PC-3 (cell line): ENCODE measurements at regions not wholly inside any gene's neighbourhood (a gene's known extent, or its start where the extent isn't known, plus 50 kb on each side); places are given as distances from the start of the nearest gene placed in this dataset.

ENCODE experiments used
- ATAC-seq: fragments of 200-7000 bp; cut with Tn5 transposase; 2 replicates; pipeline ENCODE4 v1.9.1; 2020; ENCODE audit warnings: mild to moderate bottlenecking, moderate library complexity
- BruUV-seq: library from RNA; stranded (reverse); fragments of 400-500 nt; replicated peaks from 2 replicates; lab custom pipeline; 2021; lab: Mats Ljungman, UMichigan
- CTCF ChIA-PET: fragments of 300-600 bp; sonication (Branson Sonifier 250); formaldehyde crosslinking; loops from one replicate; lab custom pipeline; 2022; ENCODE audit warnings: antibody characterized with exemption; lab: Charles Lee
- POLR2A ChIA-PET: fragments of 300-600 bp; sonication (Branson Sonifier 250); formaldehyde crosslinking; loops from one replicate; lab custom pipeline; 2022; ENCODE audit warnings: antibody characterized with exemption; ENCODE audit not compliant: unreplicated experiment; lab: Charles Lee
- DNase-seq: peaks from one replicate; pipeline ENCODE4 v3.0.0-alpha.2; 2015
- H2AFZ ChIP-seq: fragments of 300-600 bp; sonication (generic); 2 replicates; pipeline ENCODE4 v1.6.0; 2016; ENCODE audit warnings: antibody characterized with exemption, low read length
- H3F3A ChIP-seq: fragments of 300-600 bp; sonication (generic); one replicate; pipeline ENCODE4 v1.6.0; 2017; ENCODE audit warnings: antibody characterized with exemption, low read length, control low read depth, mild to moderate bottlenecking; ENCODE audit not compliant: unreplicated experiment
- H3K27ac ChIP-seq: fragments of 300-600 bp; sonication (generic); 2 replicates; pipeline ENCODE4 v1.5.1; 2016; ENCODE audit warnings: mild to moderate bottlenecking, low read length
- H3K27me3 ChIP-seq: fragments of 300-600 bp; sonication (generic); 2 replicates; pipeline ENCODE4 v1.6.1; 2016; ENCODE audit warnings: low read length, mixed read lengths
- H3K36me3 ChIP-seq: fragments of 300-600 bp; sonication (generic); 2 replicates; pipeline ENCODE4 v1.6.1; 2016; ENCODE audit warnings: low read depth, mixed run types, low read length, mixed read lengths
- H3K4me1 ChIP-seq: fragments of 300-600 bp; sonication (generic); 2 replicates; pipeline ENCODE4 v1.5.1; 2016; ENCODE audit warnings: low read length; ENCODE audit not compliant: insufficient read depth
- H3K4me2 ChIP-seq: fragments of 300-600 bp; sonication (generic); 2 replicates; pipeline ENCODE4 v1.6.0; 2016; ENCODE audit warnings: low read length
- H3K4me3 ChIP-seq: fragments of 300-600 bp; sonication (generic); 2 replicates; pipeline ENCODE4 v1.5.1; 2016; ENCODE audit warnings: mild to moderate bottlenecking, low read length, mixed read lengths
- H3K79me2 ChIP-seq: fragments of 300-600 bp; sonication (generic); 2 replicates; pipeline ENCODE4 v1.6.1; 2017; ENCODE audit warnings: low read length, mixed read lengths
- H3K9ac ChIP-seq: fragments of 300-600 bp; sonication (generic); 2 replicates; pipeline ENCODE4 v1.6.0; 2016; ENCODE audit warnings: mild to moderate bottlenecking, low read length
- H3K9me2 ChIP-seq: fragments of 300-600 bp; sonication (generic); replicated peaks from 2 replicates; pipeline ENCODE4 v1.6.1; 2016; ENCODE audit warnings: mixed run types, low read length, mixed read lengths
- H3K9me3 ChIP-seq: fragments of 300-600 bp; sonication (generic); 2 replicates; pipeline ENCODE4 v1.6.1; 2016; ENCODE audit warnings: low read length, mixed read lengths
- H4K20me1 ChIP-seq: fragments of 300-600 bp; sonication (generic); 2 replicates; pipeline ENCODE4 v1.6.1; 2016; ENCODE audit warnings: low read length, mixed read lengths
- EZH2 ChIP-seq: fragments of 300-600 bp; sonication (generic); IDR thresholded peaks from one replicate; pipeline ENCODE4 v1.6.1; 2017; ENCODE audit warnings: antibody characterized with exemption, mild to moderate bottlenecking, low read length; ENCODE audit not compliant: unreplicated experiment
- EZH2phosphoT487 ChIP-seq: fragments of 300-600 bp; sonication (generic); IDR thresholded peaks from 2 replicates; pipeline ENCODE4 v1.6.1; 2018; ENCODE audit warnings: mild to moderate bottlenecking, antibody characterized with exemption, low read length, borderline replicate concordance
- intact Hi-C: fragments of 100-400 bp; cut with micrococcal nuclease; formaldehyde crosslinking; loops from 2 replicates; pipeline ENCODE4 v1.9.0; 2023
- TF ChIP-seq, protein P1 (sequence below): fragments of 300-600 bp; sonication (generic); conservative IDR thresholded peaks from 2 replicates; pipeline ENCODE4 v1.5.1; 2017; ENCODE audit warnings: antibody characterized with exemption, low read depth, mild to moderate bottlenecking, low read length

DNA sequence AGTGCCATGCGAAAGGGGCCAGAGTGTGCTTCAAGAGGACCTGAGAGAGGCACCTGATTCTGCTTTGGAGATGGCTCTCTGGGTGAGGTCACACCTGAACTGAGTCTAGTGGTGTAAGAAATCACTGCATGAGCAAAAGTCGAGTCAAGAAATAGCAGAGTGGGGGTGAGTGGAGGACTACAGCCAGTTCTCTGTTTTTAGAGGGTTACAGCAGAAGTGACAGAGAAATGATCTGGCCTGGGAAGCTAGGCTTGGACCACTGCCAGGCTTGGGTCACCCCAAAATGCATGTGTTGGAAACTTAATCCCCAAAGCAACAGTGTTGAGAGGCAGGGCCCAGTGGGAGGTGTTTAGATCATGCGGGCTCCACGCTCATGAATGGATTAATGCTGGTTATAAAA, 312.0 kb downstream of the CBLN1 start:
- Histone ChIP-seq H4K20me1 (no peaks in the 10 kb centered on the region), H3K4me2 (no peak overlapping the region), H3K9me3 (no peaks in the 10 kb centered on the region), H3K9me2 (no peaks in the 10 kb centered on the region), H3K79me2 (no peaks in the 10 kb centered on the region), H3K9ac (no peak overlapping the region), H3K27ac (no peak overlapping the region), H3K36me3 (no peaks in the 10 kb centered on the region), H3F3A (no peaks in the 10 kb centered on the region), H3K4me3 (no peak overlapping the region), H3K4me1 (peaks cover 45% of the 10 kb centered on the region), H3K27me3 (no peaks in the 10 kb centered on the region), H2AFZ (no peak overlapping the region)
- ATAC-seq (no peak), DNase-seq (no peak)
- ChIA-PET POLR2A (no interaction called here), CTCF (no interaction called here)
- BruUV-seq: no TSS peak
- TF ChIP-seq, protein P1, sequence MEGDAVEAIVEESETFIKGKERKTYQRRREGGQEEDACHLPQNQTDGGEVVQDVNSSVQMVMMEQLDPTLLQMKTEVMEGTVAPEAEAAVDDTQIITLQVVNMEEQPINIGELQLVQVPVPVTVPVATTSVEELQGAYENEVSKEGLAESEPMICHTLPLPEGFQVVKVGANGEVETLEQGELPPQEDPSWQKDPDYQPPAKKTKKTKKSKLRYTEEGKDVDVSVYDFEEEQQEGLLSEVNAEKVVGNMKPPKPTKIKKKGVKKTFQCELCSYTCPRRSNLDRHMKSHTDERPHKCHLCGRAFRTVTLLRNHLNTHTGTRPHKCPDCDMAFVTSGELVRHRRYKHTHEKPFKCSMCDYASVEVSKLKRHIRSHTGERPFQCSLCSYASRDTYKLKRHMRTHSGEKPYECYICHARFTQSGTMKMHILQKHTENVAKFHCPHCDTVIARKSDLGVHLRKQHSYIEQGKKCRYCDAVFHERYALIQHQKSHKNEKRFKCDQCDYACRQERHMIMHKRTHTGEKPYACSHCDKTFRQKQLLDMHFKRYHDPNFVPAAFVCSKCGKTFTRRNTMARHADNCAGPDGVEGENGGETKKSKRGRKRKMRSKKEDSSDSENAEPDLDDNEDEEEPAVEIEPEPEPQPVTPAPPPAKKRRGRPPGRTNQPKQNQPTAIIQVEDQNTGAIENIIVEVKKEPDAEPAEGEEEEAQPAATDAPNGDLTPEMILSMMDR: no peak
- TF ChIP-seq EZH2: no peak
- no peak for TF ChIP-seq EZH2phosphoT487
- intact Hi-C loops: no loop called here

DNA sequence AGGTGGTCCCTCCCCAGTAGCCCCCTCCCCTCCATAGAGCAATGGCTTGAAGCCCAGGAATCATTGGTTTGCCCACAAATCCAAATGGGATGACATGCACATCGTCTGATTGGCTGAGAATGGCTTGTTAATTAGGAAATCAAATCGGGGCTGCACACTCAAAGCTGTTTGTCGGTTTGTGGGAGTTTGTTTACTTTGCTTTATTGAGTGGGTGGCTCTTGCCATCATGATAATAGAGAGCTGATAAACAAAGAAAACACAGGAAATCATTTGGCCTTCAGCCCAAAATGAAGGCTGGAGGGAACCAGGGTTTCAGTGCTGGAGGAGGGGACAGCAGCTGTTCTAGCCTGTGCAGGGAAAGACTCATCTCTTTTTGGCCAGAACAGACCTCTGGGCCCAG, 316.3 kb downstream of the CBLN1 start:
- POLR2A ChIA-PET: no interaction called here
- ATAC-seq: no peak
- intact Hi-C loops: loop anchor here (2.0 kb wide), 1 partner anchor 47 kb away; no protein-coding TSS in a partner anchor

More for the DNA sequence above, 316.3 kb downstream of the CBLN1 start:
- DNase-seq: peak; percentile 51
- TF ChIP-seq, protein P1: no peak
- TF ChIP-seq EZH2 (no peak), EZH2phosphoT487 (no peak)
- Histone ChIP-seq H3K9me2 (no peaks in the 10 kb centered on the region), H3K27ac (peak overlapping the region; percentile 97), H3K79me2 (no peaks in the 10 kb centered on the region), H3K4me3 (no peak overlapping the region), H2AFZ (no peak overlapping the region), H3K9ac (no peak overlapping the region), H3K4me2 (peak overlapping the region; percentile 53), H3K27me3 (no peaks in the 10 kb centered on the region), H3F3A (peaks cover 6% of the 10 kb centered on the region), H3K9me3 (no peaks in the 10 kb centered on the region), H3K36me3 (no peaks in the 10 kb centered on the region), H4K20me1 (no peaks in the 10 kb centered on the region), H3K4me1 (peaks cover 61% of the 10 kb centered on the region)
- no TSS peak for BruUV-seq
- CTCF ChIA-PET: no interaction called here
